Dendritic cell treated with granulocyte-macrophage colony-stimulating factor and Interleukin-4, amounts not matched to agents 40 ng/mL and 50 ng/mL, for 4 days (primary cell): ENCODE measurements at regions not wholly inside any gene's neighbourhood (a gene's known extent, or its start where the extent isn't known, plus 50 kb on each side); places are given as distances from the start of the nearest gene placed in this dataset.
"Not testable (repeated sequence)": the region's sequence is repeated elsewhere in the genome, so short reads cannot be mapped to it uniquely, and the experiment has no call there.

Experiments used
- H3K27ac Mint-ChIP-seq: one replicate; pipeline ENCODE4 v1.8.0; 2022; ENCODE audit warnings: mild to moderate bottlenecking, mixed read lengths
- H3K27me3 Mint-ChIP-seq: one replicate; pipeline ENCODE4 v1.8.0; 2022; ENCODE audit warnings: mild to moderate bottlenecking, mixed read lengths
- H3K36me3 Mint-ChIP-seq: one replicate; pipeline ENCODE4 v1.8.0; 2022; ENCODE audit warnings: low read depth, mixed read lengths
- H3K4me1 Mint-ChIP-seq: one replicate; pipeline ENCODE4 v1.8.0; 2022; ENCODE audit warnings: low read depth, mixed read lengths
- H3K4me3 Mint-ChIP-seq: one replicate; pipeline ENCODE4 v1.8.0; 2022; ENCODE audit warnings: mild to moderate bottlenecking, moderate library complexity, mixed read lengths
- H3K9me3 Mint-ChIP-seq: one replicate; pipeline ENCODE4 v1.8.0; 2022; ENCODE audit warnings: mixed read lengths
- intact Hi-C: fragments of 100-400 bp; cut with micrococcal nuclease; formaldehyde crosslinking; loops from one replicate; pipeline ENCODE4 v1.15.0; 2022

GRCh38 chr12:125324861-125325490 is 259.7 kb downstream of the AACS start:
- intact Hi-C loops = no loop called here
- peaks cover 7% of the 10 kb centered on the region for H3K9me3 Mint-ChIP-seq
- peaks cover 10% of the 10 kb centered on the region for H3K27me3 Mint-ChIP-seq
- no peaks in the 10 kb centered on the region for H3K4me1 Mint-ChIP-seq
- no peak overlapping the region for H3K27ac Mint-ChIP-seq
- H3K4me3 Mint-ChIP-seq = no peak overlapping the region
- H3K36me3 Mint-ChIP-seq = no peaks in the 10 kb centered on the region

DNA sequence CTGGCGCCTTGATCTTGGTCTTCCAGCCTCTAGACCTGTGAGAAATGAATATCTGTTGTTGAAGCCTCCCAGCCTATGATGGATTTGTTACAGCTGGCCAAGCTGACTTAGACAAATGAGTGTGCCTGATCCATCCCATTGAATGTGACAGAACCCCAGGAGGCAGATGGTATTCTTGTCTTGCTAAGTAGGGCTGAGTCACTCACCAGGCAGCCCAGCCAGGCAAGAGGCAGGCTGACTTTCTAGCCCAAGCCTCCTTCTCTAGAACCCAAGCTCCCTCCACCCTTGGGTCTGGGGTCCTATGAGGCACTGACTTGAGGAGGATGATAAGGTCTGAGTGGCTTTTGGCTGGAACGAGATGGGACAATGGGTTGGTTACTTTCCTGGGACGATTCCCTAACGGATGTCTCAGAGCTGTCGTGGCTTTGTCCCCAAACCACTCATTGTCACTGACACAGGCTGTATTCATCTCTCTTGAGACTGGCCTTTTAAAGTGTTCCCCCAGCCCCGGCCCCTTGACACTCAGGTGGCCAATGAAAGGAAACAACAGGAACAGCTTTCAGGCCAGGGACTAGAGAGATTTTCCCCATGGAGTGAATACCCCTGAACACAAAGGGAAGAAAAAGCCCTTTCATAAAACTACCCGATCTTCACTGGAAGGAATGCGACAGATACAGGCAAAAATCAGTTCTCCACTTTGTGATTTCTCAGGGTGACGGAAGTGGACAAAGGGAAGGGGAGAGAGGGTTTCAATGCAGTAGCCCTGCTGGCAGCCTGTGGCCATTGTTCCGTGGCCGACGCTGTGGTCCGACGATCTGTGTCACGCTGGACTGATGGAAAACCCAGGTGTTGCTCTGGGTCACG is 264.2 kb downstream of the AACS start:
- peaks cover 7% of the 10 kb centered on the region for H3K9me3 Mint-ChIP-seq
- H3K4me3 Mint-ChIP-seq = no peak overlapping the region
- H3K4me1 Mint-ChIP-seq = no peaks in the 10 kb centered on the region
- peaks cover 38% of the 10 kb centered on the region for H3K27me3 Mint-ChIP-seq
- no peaks in the 10 kb centered on the region for H3K36me3 Mint-ChIP-seq
- no peak overlapping the region for H3K27ac Mint-ChIP-seq
- intact Hi-C loops = loop anchor here (5.0 kb wide), 1 partner anchor 73 kb away; no protein-coding TSS in a partner anchor

DNA sequence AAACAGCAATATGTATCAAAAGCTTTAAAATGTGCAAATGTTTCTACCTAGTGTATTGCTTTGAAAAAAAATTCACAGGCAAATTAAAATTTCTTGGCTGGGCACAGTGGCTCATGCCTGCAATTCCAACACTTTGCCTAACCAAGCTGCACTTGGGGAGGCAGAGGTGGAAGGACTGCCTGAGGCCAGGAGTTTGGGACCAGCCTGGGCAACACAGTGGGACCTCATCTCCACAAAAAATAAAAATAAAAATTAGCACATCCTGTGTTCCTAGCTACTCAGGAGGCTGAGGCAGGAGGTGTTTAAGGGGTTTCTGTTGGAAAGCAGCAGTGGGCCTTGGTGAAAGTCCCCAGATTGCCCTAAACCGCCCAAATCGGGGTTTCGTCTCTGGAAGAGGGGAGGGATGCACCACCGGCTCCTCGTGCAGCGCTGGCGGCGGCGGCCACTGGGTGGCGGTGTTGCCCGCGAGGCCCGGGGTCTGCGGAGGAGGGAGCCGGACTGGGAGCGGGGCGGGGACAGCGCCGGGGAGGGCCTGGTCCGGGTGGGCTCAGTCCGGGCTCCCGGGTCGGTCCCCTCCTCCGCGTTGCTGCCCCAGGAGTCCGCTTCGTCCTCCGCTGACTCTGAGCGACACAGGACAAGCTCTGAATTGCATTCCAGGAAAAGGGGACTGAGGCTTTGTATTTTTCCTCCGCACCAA is 265.6 kb downstream of the AACS start:
- intact Hi-C loops = loop anchor here (5.0 kb wide), 1 partner anchor 72 kb away; no protein-coding TSS in a partner anchor
- H3K4me3 Mint-ChIP-seq = no peak overlapping the region
- no peak overlapping the region for H3K27ac Mint-ChIP-seq
- peaks cover 7% of the 10 kb centered on the region for H3K9me3 Mint-ChIP-seq
- no peaks in the 10 kb centered on the region for H3K4me1 Mint-ChIP-seq
- no peaks in the 10 kb centered on the region for H3K36me3 Mint-ChIP-seq
- peaks cover 42% of the 10 kb centered on the region for H3K27me3 Mint-ChIP-seq

DNA sequence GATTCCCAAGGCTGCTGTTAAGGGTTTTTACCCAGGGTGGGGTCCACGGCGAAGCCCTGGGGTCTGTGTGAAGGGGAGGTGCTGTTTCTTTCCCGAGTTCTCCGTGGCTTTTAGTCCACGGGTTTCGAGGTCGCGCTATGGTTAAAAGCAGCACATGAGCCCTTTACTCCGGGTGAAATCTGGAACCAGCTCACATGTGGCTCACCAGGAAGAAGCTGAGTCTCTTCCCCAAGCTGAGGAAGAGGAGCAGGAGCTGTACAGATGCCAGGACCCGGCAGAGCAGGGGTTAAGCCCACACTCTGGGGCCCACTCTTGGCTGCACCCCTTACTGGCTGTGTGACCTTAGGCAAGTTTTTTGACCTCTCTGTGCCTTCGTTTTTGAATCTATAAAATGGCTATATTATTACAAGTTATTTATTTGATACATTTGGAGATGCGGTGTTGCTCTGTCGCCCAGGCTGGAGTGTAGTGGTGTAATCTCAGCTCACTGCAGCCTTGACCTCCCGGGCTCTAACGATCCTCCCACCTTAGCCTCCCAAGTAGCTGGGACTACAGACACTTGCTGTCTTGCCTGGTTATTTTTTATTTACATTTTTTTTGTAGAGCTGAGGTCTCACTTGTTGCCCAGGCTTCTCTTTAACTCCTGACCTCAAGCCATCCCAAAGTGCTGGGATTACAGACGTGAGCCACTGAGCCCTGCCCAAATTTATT is 266.3 kb downstream of the AACS start:
- Mint-ChIP-seq H3K4me3 (no peak overlapping the region), H3K4me1 (no peaks in the 10 kb centered on the region), H3K27me3 (peaks cover 44% of the 10 kb centered on the region), H3K27ac (no peak overlapping the region), H3K36me3 (no peaks in the 10 kb centered on the region), H3K9me3 (peaks cover 7% of the 10 kb centered on the region)
- intact Hi-C loops = loop anchor here (5.0 kb wide), 1 partner anchor 71 kb away; no protein-coding TSS in a partner anchor

DNA sequence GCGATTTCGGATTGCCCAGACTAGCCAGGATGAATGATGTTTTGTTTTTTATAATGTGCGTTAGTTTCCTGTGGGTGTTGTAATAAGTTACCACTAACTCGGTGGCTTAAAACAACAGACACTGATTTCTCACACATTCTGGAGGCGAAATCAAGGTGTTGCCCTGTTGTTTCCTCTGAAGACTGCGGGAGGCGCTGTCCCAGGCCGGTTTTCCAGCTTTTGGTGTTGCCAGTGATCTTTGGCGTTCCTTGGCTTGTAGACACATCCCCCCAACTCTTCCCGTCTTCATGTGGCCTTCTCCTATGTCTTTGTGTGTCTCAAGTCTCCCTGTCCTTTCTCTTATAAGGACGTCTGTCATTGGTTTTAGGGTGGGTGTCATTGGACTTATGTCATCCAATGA is 267.7 kb downstream of the AACS start:
- Mint-ChIP-seq H3K36me3 (no peaks in the 10 kb centered on the region), H3K9me3 (peaks cover 7% of the 10 kb centered on the region), H3K27me3 (peaks cover 44% of the 10 kb centered on the region), H3K4me1 (no peaks in the 10 kb centered on the region), H3K27ac (no peak overlapping the region), H3K4me3 (no peak overlapping the region)
- intact Hi-C loops = loop anchor here (5.0 kb wide), 1 partner anchor 69 kb away; no protein-coding TSS in a partner anchor

GRCh38 chr12:125336246-125336645 is 271.0 kb downstream of the AACS start:
- Mint-ChIP-seq H3K4me3 (no peak overlapping the region), H3K4me1 (no peaks in the 10 kb centered on the region)
- intact Hi-C loops = no loop called here

DNA sequence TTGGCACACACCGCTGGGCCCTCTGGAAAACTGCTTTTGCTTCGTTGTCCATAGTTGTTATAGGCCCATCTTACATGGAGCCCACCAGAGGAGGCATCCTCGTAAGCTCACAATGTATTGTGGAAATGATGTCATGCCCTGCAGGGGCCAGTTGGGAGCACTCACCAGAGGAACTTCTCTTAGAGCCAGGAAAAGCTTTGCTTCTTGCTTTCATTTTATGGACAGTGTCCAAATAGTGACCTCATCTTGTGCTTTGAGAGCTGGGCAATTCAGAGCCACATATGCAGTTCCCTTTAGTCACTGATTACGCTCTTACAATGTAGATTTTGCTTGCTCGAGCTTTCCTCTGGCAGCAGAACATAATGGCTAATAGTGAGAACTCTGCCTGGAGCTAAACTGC is 275.6 kb downstream of the AACS start:
- Mint-ChIP-seq H3K36me3 (no peaks in the 10 kb centered on the region), H3K27ac (no peak overlapping the region), H3K4me1 (no peaks in the 10 kb centered on the region), H3K4me3 (no peak overlapping the region), H3K9me3 (no peaks in the 10 kb centered on the region), H3K27me3 (peaks cover 5% of the 10 kb centered on the region)
- intact Hi-C loops = no loop called here

More at GRCh38 chr12:125336246-125336645, 271.0 kb downstream of the AACS start:
- no peak overlapping the region for H3K27ac Mint-ChIP-seq
- H3K9me3 Mint-ChIP-seq = no peaks in the 10 kb centered on the region
- H3K36me3 Mint-ChIP-seq = no peaks in the 10 kb centered on the region
- peaks cover 24% of the 10 kb centered on the region for H3K27me3 Mint-ChIP-seq

GRCh38 chr12:125341422-125341821 is 276.2 kb downstream of the AACS start:
- H3K9me3 Mint-ChIP-seq = no peaks in the 10 kb centered on the region
- intact Hi-C loops = no loop called here
- H3K4me3 Mint-ChIP-seq = no peak overlapping the region
- no peaks in the 10 kb centered on the region for H3K36me3 Mint-ChIP-seq
- H3K4me1 Mint-ChIP-seq = no peaks in the 10 kb centered on the region
- peaks cover 3% of the 10 kb centered on the region for H3K27me3 Mint-ChIP-seq
- no peak overlapping the region for H3K27ac Mint-ChIP-seq

- intact Hi-C loops = no loop called here
- H3K27ac Mint-ChIP-seq = no peak overlapping the region
- H3K27me3 Mint-ChIP-seq = peaks cover 6% of the 10 kb centered on the region
- H3K9me3 Mint-ChIP-seq = no peaks in the 10 kb centered on the region
- H3K36me3 Mint-ChIP-seq = no peaks in the 10 kb centered on the region
- no peak overlapping the region for H3K4me3 Mint-ChIP-seq
- no peaks in the 10 kb centered on the region for H3K4me1 Mint-ChIP-seq
These were observed 278.4 kb downstream of the AACS start for GRCh38 chr12:125343649-125344048.

- intact Hi-C loops = no loop called here
- no peaks in the 10 kb centered on the region for H3K4me1 Mint-ChIP-seq
- H3K9me3 Mint-ChIP-seq = no peaks in the 10 kb centered on the region
- H3K27me3 Mint-ChIP-seq = peaks cover 6% of the 10 kb centered on the region
- no peaks in the 10 kb centered on the region for H3K36me3 Mint-ChIP-seq
- no peak overlapping the region for H3K27ac Mint-ChIP-seq
- no peak overlapping the region for H3K4me3 Mint-ChIP-seq
These were observed 281.1 kb downstream of the AACS start for GRCh38 chr12:125346362-125346761.

DNA sequence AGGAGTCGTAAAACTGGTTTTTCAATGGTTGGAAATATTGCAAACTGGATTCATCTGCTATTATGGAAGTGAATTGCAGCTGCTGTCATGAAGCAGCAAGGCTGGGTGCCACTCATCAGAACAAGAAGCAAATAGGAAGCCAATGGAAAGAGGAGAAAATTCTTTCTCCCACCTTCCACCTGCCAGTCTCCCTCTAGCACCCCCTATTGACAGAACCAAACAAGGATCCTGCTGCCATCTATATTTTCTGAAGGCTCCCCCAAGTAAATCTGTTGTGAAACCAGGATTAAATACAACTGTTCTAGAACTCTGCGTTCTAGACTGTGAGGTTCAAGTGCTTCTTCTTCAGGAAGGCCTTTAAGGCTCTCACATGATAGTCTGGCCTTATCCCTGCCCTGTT is 286.6 kb downstream of the AACS start:
- no peaks in the 10 kb centered on the region for H3K36me3 Mint-ChIP-seq
- H3K4me3 Mint-ChIP-seq = no peak overlapping the region
- intact Hi-C loops = no loop called here
- peaks cover 4% of the 10 kb centered on the region for H3K27me3 Mint-ChIP-seq
- H3K27ac Mint-ChIP-seq = no peak overlapping the region
- no peaks in the 10 kb centered on the region for H3K9me3 Mint-ChIP-seq
- no peaks in the 10 kb centered on the region for H3K4me1 Mint-ChIP-seq

- H3K4me1 Mint-ChIP-seq, H3K4me3 Mint-ChIP-seq, intact Hi-C loops, H3K36me3 Mint-ChIP-seq, H3K27me3 Mint-ChIP-seq, H3K9me3 Mint-ChIP-seq, H3K27ac Mint-ChIP-seq: not testable (repeated sequence)
These were observed 287.8 kb downstream of the AACS start for GRCh38 chr12:125353002-125353401.

- Mint-ChIP-seq H3K4me1 (no peaks in the 10 kb centered on the region), H3K36me3 (no peaks in the 10 kb centered on the region), H3K27me3 (peaks cover 3% of the 10 kb centered on the region), H3K4me3 (no peak overlapping the region), H3K27ac (no peak overlapping the region), H3K9me3 (no peaks in the 10 kb centered on the region)
- intact Hi-C loops = no loop called here
These were observed 288.6 kb downstream of the AACS start for GRCh38 chr12:125353871-125354270.
